ENCODE measurements at regions not wholly inside any gene's neighbourhood (a gene's known extent, or its start where the extent isn't known, plus 50 kb on each side); places are given as distances from the start of the nearest gene placed in this dataset.
A peak's percentile ranks its signal among the peaks of the same experiment; 100 is the strongest.
"Not testable (repeated sequence)": the region's sequence is repeated elsewhere in the genome, so short reads cannot be mapped to it uniquely, and the experiment has no call there.

- DNase-seq (ENCODE audit: low read depth) = peak; percentile 40
Observed at GRCh38 chr2:113551637-113552318, 53.3 kb downstream of the FOXD4L1 start.

- DNase-seq (ENCODE audit: low read depth) = not testable (repeated sequence)
Observed at GRCh38 chr2:113559820-113560219, 61.4 kb downstream of the FOXD4L1 start.

GRCh38 chr2:113562662-113563061 lies 64.2 kb downstream of the FOXD4L1 start:
- not testable (repeated sequence) for DNase-seq (ENCODE audit: low read depth)

GRCh38 chr2:113566674-113567480 lies 60.2 kb upstream of the RABL2A start:
- not testable (repeated sequence) for DNase-seq (ENCODE audit: low read depth)

GRCh38 chr2:113567481-113567849 lies 59.6 kb upstream of the RABL2A start:
- not testable (repeated sequence) for DNase-seq (ENCODE audit: low read depth)

GRCh38 chr2:113568231-113568630 lies 58.8 kb upstream of the RABL2A start:
- not testable (repeated sequence) for DNase-seq (ENCODE audit: low read depth)

- not testable (repeated sequence) for DNase-seq (ENCODE audit: low read depth)
Observed at GRCh38 chr2:113570082-113570481, 57.0 kb upstream of the RABL2A start.

GRCh38 chr2:113570509-113571009 lies 56.5 kb upstream of the RABL2A start:
- DNase-seq (ENCODE audit: low read depth) = not testable (repeated sequence)

- not testable (repeated sequence) for DNase-seq (ENCODE audit: low read depth)
Observed at GRCh38 chr2:113571482-113572068, 55.5 kb upstream of the RABL2A start.

- DNase-seq (ENCODE audit: low read depth) = not testable (repeated sequence)
Observed at GRCh38 chr2:113575721-113576120, 51.3 kb upstream of the RABL2A start.

- DNase-seq (ENCODE audit: low read depth) = not testable (repeated sequence)
Observed at GRCh38 chr2:113576353-113576752, 50.7 kb upstream of the RABL2A start.

Measured in stimulated activated CD8-positive, alpha-beta memory T cell treated with anti-CD3 and anti-CD28 coated beads, Interleukin-12 subunit alpha, Interleukin-12 subunit beta, amount 100 ng/mL, for 4 hours (primary cell).